ENCODE measurements at regions not wholly inside any gene's neighbourhood (a gene's known extent, or its start where the extent isn't known, plus 50 kb on each side); places are given as distances from the start of the nearest gene placed in this dataset.
"Not testable (repeated sequence)": the region's sequence is repeated elsewhere in the genome, so short reads cannot be mapped to it uniquely, and the experiment has no call there.

GRCh38 chr4:1573830-1574459 lies 110.2 kb downstream of the FAM53A start:
- FAIRE-seq (no peak), DNase-seq (ENCODE audit: insufficient read length, low spot score) (no peak)

DNA sequence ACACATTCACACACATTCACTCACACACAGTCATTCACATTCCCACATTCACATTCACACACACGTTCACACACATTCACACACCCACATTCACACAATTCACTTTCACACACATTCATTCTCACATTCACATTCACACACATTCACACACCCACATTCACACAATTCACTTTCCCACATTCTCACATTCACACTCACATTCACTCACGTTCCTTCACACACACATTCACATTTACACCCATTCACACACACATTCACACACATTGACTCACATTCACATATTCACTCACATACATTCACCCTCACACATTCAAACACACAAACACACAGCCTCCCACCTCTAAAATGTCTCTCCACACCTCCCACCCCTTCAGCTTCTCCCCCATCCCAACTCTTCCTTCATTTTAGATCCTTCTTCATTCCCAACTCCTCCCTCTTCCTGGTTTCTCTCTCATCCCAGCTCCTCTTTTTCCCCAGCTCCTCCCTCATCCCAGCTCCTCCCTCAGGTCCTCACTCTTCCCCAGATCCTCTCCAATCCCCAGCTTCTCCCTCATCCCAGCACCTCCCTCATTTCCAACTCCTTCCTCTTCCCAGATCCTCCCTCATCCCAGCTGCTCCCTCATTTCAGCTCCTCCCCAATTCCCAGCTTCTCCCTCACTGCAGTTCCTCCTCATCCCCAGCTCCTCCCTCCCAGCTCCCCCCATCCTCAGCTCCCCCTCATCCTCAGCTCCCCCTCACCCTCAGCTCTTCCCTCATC lies 111.0 kb downstream of the FAM53A start:
- DNase-seq (ENCODE audit: insufficient read length, low spot score) (no peak), FAIRE-seq (no peak)

- FAIRE-seq (no peak), DNase-seq (ENCODE audit: insufficient read length, low spot score) (no peak)
Observed at GRCh38 chr4:1572521-1572920, 111.6 kb downstream of the FAM53A start.

DNA sequence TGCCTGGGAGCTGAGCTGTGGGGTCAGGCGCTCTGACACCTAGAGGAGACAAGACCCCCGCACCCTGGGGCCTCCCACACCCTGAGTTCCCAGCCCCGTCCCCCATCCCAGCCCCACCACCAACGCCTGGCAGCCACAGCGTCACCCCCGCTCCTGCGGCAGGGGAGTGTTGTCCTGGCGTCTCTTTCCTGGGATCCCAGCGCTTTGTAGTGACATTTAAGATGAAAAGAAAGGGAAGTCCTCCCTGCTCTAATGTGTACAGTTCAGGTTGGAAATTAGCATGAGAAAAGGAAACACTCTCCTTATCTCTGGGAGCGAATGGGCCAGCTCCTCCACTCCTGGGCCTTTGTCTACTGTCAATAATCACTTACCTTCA lies 112.1 kb downstream of the FAM53A start:
- FAIRE-seq (no peak), DNase-seq (ENCODE audit: insufficient read length, low spot score) (no peak)

DNA sequence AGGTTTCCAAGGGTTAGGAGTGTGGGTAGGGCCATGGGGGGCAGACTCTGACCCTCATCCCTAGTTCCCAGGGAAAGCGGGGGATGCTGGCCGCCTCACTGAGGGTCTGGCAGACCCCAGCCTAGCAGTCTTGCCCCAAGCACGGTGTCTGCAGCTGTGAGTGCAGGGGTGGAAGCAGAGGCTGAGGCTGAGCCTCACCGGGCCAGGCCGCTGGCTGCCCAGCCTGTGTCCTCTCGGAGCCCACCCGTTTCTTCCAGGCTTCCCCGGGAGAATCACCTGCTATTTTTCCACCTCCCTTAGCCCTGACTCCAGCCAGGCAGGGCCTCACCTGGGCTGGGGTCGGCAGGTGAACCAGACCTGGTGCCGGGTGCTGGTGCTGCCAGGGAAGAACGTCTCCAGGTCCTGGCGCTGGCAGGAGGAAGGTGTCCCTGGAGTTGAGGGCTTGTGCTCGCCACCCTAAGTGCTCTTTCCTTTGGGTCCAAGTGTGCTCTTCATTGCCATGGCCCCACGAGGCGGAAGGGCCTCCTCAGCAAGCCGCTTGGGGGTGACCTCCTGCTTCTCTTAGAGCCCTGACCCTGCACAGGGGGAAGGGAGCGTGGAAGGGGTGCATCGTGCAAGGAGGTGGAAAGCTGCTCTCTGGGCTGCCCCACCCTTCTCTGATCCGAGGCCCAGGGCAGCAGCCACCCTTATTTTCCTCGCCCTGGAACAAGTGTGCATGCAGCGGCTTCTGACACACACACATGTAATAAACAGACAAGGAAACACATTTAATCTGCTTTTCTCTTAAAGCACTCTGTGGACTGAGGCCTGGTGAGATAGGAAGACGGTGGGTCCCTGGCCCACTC lies 112.7 kb downstream of the FAM53A start:
- FAIRE-seq (no peak), DNase-seq (ENCODE audit: insufficient read length, low spot score) (no peak)

DNA sequence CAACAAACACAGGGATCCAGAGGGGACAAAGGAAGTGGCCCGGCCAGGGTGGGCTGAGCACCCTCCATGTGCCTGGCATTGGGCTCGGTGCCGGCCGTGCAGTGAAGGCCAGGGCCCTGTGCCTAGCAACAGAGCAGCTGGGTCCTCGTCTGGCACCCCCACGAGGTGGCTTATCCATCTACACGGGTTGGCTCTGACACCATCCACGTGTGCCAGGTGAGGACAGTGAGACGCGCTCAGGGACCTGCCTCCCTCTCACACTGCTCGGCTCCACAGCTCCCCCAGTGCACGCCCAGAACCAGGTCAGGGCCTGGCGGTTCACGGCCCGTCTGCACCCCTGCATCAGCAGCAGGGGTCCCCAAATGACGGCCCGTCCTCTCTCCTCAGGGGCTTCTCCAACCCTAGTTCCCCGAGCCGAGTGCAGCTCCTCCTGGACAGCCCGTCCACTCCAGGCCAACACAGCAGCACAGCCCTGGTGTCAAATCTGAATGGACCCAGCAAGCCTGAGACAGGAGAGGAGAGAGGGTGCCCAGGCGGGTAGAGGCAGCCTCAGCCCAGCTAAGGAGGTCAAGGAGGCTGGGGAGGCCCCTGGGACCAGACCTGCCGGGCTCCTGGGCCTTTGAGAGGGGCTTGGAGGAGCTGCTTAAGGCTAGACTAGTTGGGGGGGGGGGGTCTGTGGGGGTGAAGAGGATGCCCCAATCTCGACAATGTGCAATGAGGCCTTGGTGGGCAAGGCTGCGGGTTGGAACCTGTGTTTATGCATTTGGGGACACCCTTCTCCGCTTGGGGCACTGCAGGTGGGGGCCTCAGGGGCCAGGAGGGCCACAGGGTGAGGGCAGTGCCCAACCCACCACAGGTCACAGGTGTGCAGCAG lies 113.6 kb downstream of the FAM53A start:
- FAIRE-seq (no peak), DNase-seq (ENCODE audit: insufficient read length, low spot score) (no peak)

- no peak for DNase-seq (ENCODE audit: insufficient read length, low spot score)
Observed at GRCh38 chr4:1569461-1570151, 114.5 kb downstream of the FAM53A start.

DNA sequence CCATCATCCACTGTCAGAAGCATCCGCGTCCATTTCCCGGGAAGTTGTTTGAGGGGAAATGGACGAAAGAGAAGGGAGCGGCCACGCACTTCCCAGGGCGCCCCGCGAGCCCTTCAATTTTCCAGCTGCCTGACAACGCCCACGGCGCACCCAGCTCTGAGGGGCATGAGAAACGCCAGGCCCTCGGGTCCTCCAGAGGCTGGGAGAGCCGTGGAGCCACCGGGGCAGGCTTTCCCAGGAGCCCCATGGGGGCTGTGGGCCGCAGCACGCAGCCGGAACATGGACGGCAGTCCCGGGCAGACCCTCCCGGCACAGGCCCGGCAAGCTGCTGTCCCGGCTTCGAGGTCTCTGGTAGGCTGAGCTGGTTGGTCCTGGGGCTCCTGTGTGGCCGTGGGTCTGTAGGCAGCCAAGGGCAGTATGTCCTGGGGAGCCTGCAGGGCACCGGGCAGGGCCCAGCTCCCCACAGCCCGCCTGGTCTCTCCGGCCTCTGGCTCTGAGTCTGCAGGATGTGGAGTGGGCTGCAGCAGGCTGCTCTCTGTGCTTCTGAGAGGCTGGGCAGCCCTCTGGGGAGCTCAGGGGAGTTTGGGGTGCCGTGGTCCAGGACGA lies 115.2 kb downstream of the FAM53A start:
- no peak for FAIRE-seq
- no peak for DNase-seq (ENCODE audit: insufficient read length, low spot score)

More at GRCh38 chr4:1569461-1570151, 114.5 kb downstream of the FAM53A start:
- no peak for FAIRE-seq

DNA sequence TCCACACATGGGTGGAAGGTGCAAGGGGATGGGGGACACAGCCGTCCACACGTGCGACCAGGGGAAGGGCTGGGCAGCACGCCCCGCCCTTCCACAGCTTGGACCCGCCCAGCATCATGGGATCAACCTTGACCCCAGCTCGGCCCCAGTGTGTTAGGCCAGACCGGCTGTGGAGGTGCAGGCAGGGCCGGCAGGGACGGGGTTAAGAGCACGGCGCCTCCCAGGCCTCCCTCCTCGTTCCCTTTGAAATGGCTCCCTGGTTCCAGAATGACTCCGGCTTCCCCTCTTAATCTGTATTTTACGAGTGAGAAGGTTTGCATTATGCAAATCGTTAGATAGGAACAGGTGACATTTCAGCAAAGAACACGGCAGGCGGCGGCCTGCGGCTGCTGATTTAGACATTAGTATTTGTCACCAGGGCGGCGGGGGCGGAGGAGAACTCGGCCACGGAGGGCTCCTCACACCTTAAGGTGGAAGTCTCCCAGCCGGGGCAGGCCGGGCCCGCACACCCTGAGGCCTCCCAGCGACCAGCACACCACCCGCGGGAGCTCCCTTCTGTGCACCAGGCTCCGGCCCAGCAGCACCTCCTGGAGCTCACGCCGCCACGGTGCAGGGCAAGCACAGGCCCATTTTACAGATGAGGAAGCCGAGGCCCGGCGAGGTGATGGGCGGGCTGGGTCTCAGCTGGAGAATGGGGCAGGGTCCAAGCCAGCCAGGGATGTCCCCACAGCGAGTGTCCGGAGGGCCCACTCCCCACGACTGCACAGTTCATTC lies 116.1 kb downstream of the FAM53A start:
- no peak for FAIRE-seq

DNA sequence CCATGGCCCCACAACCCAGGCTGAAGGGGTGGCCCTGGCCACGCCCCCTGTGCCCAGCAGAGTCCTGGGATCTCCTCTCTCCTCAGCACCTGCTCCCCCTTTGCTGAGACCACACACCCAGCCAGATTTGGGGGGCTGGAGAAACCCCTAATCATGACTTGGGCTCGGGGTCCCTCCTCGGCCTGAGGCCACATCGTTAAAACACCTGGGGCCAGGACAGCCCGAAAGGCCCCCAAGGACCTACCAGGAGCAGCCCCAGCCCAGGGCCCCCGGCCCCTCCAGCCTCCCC lies 116.7 kb downstream of the FAM53A start:
- DNase-seq (ENCODE audit: insufficient read length, low spot score): no peak
- no peak for FAIRE-seq

More for the DNA sequence above, 116.1 kb downstream of the FAM53A start:
- no peak for DNase-seq (ENCODE audit: insufficient read length, low spot score)

GRCh38 chr4:1566838-1567518 lies 117.1 kb downstream of the FAM53A start:
- FAIRE-seq (no peak), DNase-seq (ENCODE audit: insufficient read length, low spot score) (no peak)

- not testable (repeated sequence) for FAIRE-seq; DNase-seq (ENCODE audit: insufficient read length, low spot score)
Observed at GRCh38 chr4:1566301-1566837, 117.7 kb downstream of the FAM53A start.

GRCh38 chr4:1565598-1566295 lies 118.4 kb downstream of the FAM53A start:
- DNase-seq (ENCODE audit: insufficient read length, low spot score): no peak
- FAIRE-seq: no peak

DNA sequence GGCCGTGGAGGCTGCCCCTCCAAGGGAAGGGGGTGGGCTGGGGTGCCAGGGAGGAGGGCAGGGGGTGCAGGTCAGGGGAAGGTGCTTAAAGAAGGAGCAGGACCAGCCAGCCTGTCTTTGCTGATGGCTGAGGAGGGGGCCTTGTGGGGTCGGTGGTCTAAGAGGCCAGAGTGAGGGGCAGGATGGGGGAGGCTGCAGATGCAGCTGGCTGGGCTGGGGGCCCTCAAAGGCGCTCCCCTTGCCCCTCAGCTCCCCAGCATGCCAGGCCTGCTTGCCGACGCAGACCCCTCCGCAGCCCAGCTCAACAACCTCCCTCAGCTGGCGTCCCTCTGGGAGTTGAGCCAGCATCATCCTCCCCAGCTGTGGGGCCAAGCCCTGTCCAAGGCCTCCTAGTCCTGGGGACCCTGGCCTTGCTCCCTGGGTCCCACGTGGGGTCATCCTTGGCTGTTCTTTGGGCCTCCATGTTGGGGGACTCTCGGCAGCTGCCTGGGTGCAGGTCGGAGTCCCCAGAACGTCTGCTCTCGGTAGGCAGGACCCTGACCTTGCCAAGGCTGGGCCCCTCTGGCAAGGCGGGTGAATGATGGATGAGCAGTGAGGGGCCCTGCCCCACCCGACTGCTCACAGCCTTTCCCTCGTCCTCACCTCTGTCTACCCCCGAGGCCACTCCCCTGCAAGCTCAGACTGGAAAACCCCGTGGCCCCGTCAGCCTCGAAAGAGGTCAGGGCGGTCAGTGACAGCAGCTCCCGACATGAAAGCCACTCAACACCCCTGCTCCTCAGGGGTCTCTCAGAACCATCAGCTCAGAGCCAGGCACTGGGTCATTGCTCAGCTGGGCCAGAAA lies 119.4 kb downstream of the FAM53A start:
- no peak for FAIRE-seq
- DNase-seq (ENCODE audit: insufficient read length, low spot score): no peak

DNA sequence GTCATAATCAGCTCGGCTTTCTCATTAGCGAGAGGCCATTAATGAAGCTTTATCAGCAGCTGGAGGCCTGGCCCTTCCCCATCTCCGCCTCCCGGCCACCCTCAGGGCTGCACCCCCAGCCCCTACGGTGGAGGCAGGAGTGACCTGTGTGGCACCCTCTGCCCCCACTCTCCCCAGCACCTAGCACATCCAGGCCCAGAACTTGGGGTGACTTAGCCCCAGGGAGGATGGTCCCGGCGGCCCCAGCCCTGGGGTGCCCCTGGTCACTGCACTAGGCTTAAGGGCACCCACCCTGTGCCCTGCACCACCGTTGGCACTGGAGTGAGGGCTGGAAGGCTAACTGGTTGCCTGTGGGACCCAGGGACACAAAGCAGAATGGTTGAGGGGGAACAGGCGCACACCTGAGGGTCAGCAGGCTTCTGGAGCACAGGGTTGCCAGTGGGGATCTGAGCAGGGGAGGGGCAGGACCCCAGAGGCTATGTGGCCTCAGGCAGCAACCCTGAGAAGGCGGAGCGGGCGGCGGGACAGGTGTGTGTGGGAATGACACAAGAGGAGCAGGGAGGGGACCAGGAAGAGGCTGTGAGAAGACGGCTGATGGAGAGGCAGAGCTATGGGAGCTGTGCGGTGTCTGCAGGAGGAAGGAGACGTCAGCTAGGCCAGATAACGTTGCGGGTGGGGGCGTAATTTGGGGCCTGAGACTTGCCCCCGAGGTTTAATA lies 120.2 kb downstream of the FAM53A start:
- no peak for FAIRE-seq
- DNase-seq (ENCODE audit: insufficient read length, low spot score): no peak

DNA sequence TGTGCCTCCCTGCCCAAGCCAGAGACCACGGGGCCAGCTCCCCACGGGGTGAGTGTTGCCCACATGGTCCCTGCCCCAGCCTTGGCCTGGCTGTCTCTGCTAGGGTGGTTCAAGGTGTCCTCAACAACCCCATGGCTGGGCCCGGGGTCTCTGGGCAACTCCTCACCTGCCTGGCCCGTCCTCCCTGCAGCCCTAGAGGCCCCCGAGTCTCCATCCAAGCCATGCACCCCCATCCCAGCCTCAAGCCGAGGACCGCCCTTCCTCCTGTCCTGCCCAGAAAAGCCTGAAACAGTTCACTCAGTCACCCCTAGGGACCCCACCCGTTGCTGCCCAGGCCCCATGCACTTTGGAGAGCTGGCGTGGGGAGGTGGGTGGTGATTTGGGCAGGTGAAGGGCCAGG lies 120.9 kb downstream of the FAM53A start:
- no peak for DNase-seq (ENCODE audit: insufficient read length, low spot score)
- no peak for FAIRE-seq

All from GM19239 (cell line).